Astrocyte (in vitro differentiated cells and primary cell): ENCODE measurements at regions not wholly inside any gene's neighbourhood (a gene's known extent, or its start where the extent isn't known, plus 50 kb on each side); places are given as distances from the start of the nearest gene placed in this dataset.
A peak's percentile ranks its signal among the peaks of the same experiment; 100 is the strongest.

Source experiments
- DNase-seq: peaks from one replicate; pipeline ENCODE4 v3.0.0-alpha.2; 2010; ENCODE audit warnings: low read depth
- FAIRE-seq: peaks from 2 replicates; lab custom pipeline; 2011; peaks lifted over from hg19 to GRCh38; lab: Jason Lieb, UNC
- H2AFZ ChIP-seq: 2 replicates; pipeline ENCODE4 v1.6.0; 2012; ENCODE audit warnings: low read depth, low read length, inconsistent platforms
- H3K27ac ChIP-seq: 2 replicates; pipeline ENCODE4 v1.5.1; 2011; ENCODE audit warnings: low read depth, low read length, inconsistent platforms
- H3K27me3 ChIP-seq: 2 replicates; pipeline ENCODE4 v1.6.0; 2011; ENCODE audit warnings: low read length, inconsistent platforms; ENCODE audit not compliant: insufficient read depth
- H3K36me3 ChIP-seq: 2 replicates; pipeline ENCODE4 v1.5.1; 2011; ENCODE audit warnings: low read length, inconsistent platforms; ENCODE audit not compliant: insufficient read depth
- H3K4me1 ChIP-seq: 2 replicates; pipeline ENCODE4 v1.5.1; 2011; ENCODE audit warnings: low read length, inconsistent platforms; ENCODE audit not compliant: insufficient read depth
- H3K4me2 ChIP-seq: 2 replicates; pipeline ENCODE4 v1.6.0; 2012; ENCODE audit warnings: low read length, inconsistent platforms
- H3K4me3 ChIP-seq: 2 replicates; pipeline ENCODE4 v1.5.1; 2011; ENCODE audit warnings: low read depth, mild to moderate bottlenecking, low read length, inconsistent platforms; ENCODE audit not compliant: insufficient read depth
- H3K79me2 ChIP-seq: 2 replicates; pipeline ENCODE4 v1.6.0; 2012; ENCODE audit warnings: mild to moderate bottlenecking, low read length, inconsistent platforms; ENCODE audit not compliant: insufficient read depth
- H3K9ac ChIP-seq: 2 replicates; pipeline ENCODE4 v1.6.0; 2012; ENCODE audit warnings: mild to moderate bottlenecking, low read length, inconsistent platforms
- H3K9me3 ChIP-seq: 2 replicates; pipeline ENCODE4 v1.5.1; 2012; ENCODE audit warnings: low read depth, mild to moderate bottlenecking, low read length, inconsistent platforms; ENCODE audit not compliant: insufficient read depth
- H4K20me1 ChIP-seq: 2 replicates; pipeline ENCODE4 v1.6.0; 2012; ENCODE audit warnings: low read length, inconsistent platforms; ENCODE audit not compliant: insufficient read depth
- H3K27ac Mint-ChIP-seq: one replicate; pipeline ENCODE4 v1.8.0; 2021; ENCODE audit warnings: mild to moderate bottlenecking, mixed read lengths; ENCODE audit not compliant: unreplicated experiment
- H3K27me3 Mint-ChIP-seq: one replicate; pipeline ENCODE4 v1.8.0; 2021; ENCODE audit warnings: low read depth, mixed read lengths; ENCODE audit not compliant: unreplicated experiment
- H3K36me3 Mint-ChIP-seq: one replicate; pipeline ENCODE4 v1.8.0; 2021; ENCODE audit warnings: low read depth, mixed read lengths; ENCODE audit not compliant: unreplicated experiment
- H3K4me1 Mint-ChIP-seq: one replicate; pipeline ENCODE4 v1.8.0; 2021; ENCODE audit warnings: low read depth, mixed read lengths; ENCODE audit not compliant: unreplicated experiment
- H3K4me3 Mint-ChIP-seq: one replicate; pipeline ENCODE4 v1.8.0; 2021; ENCODE audit warnings: mild to moderate bottlenecking, moderate library complexity, mixed read lengths; ENCODE audit not compliant: unreplicated experiment
- H3K9me3 Mint-ChIP-seq: one replicate; pipeline ENCODE4 v1.8.0; 2021; ENCODE audit warnings: mild to moderate bottlenecking, mixed read lengths; ENCODE audit not compliant: unreplicated experiment
- EZH2 ChIP-seq: IDR thresholded peaks from 2 replicates; pipeline ENCODE4 v1.6.1; 2012; ENCODE audit warnings: mild to moderate bottlenecking, low read length, inconsistent platforms; ENCODE audit not compliant: insufficient read depth
- TF ChIP-seq, protein P1 (sequence below): IDR thresholded peaks from 2 replicates; pipeline ENCODE4 v1.5.1; 2011; ENCODE audit warnings: low read depth, mild to moderate bottlenecking, inconsistent platforms, low read length, moderate library complexity; ENCODE audit not compliant: insufficient read depth

DNA sequence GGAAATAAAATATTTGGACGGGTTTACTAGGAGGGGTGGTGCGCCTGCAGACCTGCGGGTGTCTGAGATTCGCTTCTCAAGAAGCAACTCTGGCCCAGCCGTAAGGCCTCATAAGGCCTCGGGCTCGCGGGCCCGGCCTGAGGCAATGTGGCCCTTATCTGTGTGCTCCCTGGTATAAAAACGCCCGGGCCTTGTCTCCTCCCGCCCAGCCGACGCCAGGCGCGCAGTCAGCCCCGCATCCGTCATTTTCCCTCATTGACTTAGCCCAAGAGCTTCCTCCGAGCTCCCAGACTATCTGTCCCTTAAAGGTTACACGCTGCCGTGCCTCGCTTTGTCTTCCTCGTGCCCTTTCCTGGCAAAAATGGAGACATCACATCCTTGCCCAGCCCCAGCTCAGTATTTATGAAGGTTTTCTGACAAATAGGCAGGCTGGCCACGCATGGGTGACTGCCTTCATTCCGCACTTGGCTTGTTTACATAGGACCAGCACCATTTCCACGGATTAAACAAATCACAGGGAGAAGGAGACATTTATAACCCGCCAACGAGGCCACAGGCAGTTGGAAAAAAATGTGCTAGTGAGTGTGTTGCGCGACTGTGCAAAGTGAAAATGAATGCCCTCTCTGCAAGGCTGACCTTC is 74.5 kb upstream of the TBCA start:
- Histone ChIP-seq H3K4me1 (peaks cover 12% of the 10 kb centered on the region), H3K79me2 (no peaks in the 10 kb centered on the region), H3K27ac (no peak overlapping the region), H2AFZ (peak overlapping the region; percentile 98), H3K4me2 (peak overlapping the region; percentile 92), H3K36me3 (no peaks in the 10 kb centered on the region), H3K27me3 (peaks cover 11% of the 10 kb centered on the region), H3K4me3 (peak overlapping the region; percentile 65), H4K20me1 (no peaks in the 10 kb centered on the region), H3K9me3 (no peaks in the 10 kb centered on the region), H3K9ac (no peak overlapping the region)
- DNase-seq, result no peak
- Mint-ChIP-seq H3K36me3 (peaks cover 2% of the 10 kb centered on the region), H3K4me3 (peak overlapping the region; percentile 83), H3K9me3 (peaks cover 8% of the 10 kb centered on the region), H3K27ac (peak overlapping the region; percentile 81), H3K27me3 (peaks cover 34% of the 10 kb centered on the region), H3K4me1 (peaks cover 27% of the 10 kb centered on the region)
- no peak for TF ChIP-seq EZH2
- TF ChIP-seq, protein P1, sequence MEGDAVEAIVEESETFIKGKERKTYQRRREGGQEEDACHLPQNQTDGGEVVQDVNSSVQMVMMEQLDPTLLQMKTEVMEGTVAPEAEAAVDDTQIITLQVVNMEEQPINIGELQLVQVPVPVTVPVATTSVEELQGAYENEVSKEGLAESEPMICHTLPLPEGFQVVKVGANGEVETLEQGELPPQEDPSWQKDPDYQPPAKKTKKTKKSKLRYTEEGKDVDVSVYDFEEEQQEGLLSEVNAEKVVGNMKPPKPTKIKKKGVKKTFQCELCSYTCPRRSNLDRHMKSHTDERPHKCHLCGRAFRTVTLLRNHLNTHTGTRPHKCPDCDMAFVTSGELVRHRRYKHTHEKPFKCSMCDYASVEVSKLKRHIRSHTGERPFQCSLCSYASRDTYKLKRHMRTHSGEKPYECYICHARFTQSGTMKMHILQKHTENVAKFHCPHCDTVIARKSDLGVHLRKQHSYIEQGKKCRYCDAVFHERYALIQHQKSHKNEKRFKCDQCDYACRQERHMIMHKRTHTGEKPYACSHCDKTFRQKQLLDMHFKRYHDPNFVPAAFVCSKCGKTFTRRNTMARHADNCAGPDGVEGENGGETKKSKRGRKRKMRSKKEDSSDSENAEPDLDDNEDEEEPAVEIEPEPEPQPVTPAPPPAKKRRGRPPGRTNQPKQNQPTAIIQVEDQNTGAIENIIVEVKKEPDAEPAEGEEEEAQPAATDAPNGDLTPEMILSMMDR, result no peak
- FAIRE-seq, result no peak

DNA sequence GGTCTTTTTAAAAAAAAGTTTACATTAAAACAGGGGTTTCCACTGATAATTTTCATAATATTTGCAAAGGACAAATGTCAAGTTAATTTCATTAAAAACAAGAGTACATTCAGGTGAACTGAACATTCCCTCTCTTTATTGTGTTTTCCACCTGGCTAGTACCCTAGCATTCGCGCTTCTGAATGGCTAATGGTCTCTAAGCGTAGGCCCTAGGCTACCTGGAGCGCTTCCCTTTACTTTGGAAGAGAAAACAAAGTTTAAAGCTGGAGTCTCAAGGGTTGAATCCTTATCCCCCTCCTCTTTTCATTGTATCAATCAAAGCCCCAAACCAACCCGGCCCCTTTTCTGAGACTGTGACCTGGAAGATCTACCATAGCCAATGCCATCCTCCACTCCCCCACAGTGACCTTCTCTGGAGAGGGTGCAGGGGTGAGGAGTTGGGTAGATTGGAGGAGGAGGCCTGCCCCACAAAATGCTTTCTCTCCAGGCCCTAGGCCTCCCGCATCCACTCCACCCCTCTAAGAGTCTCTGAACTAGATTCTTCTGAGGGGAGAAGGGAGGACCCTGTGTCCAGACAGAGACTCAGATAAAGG is 73.3 kb upstream of the TBCA start:
- peaks cover 8% of the 10 kb centered on the region for H3K9me3 Mint-ChIP-seq
- H3K27me3 Mint-ChIP-seq, result peaks cover 41% of the 10 kb centered on the region
- Histone ChIP-seq H4K20me1 (no peaks in the 10 kb centered on the region), H3K27ac (no peak overlapping the region), H3K79me2 (no peaks in the 10 kb centered on the region), H3K9ac (no peak overlapping the region), H3K27me3 (peaks cover 11% of the 10 kb centered on the region), H2AFZ (no peak overlapping the region), H3K4me2 (no peak overlapping the region), H3K4me3 (no peak overlapping the region), H3K36me3 (no peaks in the 10 kb centered on the region), H3K4me1 (peaks cover 19% of the 10 kb centered on the region), H3K9me3 (no peaks in the 10 kb centered on the region)
- peaks cover 2% of the 10 kb centered on the region for H3K36me3 Mint-ChIP-seq
- peaks cover 23% of the 10 kb centered on the region for H3K4me1 Mint-ChIP-seq
- no peak for TF ChIP-seq EZH2
- TF ChIP-seq, protein P1, result no peak
- DNase-seq (no peak), FAIRE-seq (no peak)
- H3K27ac Mint-ChIP-seq, result no peak overlapping the region
- no peak overlapping the region for H3K4me3 Mint-ChIP-seq

DNA sequence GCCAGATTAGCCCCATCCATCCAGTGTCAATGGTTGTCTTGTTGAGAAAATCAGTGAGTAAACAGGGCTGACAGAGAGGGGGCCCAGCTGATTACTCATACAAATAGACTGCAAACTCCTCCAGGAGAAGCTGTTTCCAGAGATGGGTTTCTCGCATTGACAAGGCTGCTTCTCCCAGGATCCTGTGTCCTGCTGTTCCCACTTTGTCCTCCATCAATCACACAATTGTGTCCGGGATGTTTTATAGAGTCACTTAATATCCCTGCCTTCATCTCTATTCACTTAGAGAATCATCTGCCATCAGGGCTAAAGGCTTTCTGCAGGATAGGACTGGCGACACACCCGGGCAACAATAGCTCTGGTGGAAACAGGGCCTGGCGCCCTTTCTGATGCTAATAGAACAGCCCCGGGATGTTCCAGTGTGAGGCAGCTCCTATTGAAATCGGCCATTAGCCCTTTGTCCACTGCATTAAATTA is 71.7 kb upstream of the TBCA start:
- Histone ChIP-seq H3K9ac (no peak overlapping the region), H3K27ac (no peak overlapping the region), H3K79me2 (no peaks in the 10 kb centered on the region), H3K27me3 (peaks cover 9% of the 10 kb centered on the region), H3K36me3 (no peaks in the 10 kb centered on the region), H3K9me3 (no peaks in the 10 kb centered on the region), H4K20me1 (no peaks in the 10 kb centered on the region), H3K4me3 (no peak overlapping the region), H3K4me1 (peaks cover 21% of the 10 kb centered on the region), H3K4me2 (no peak overlapping the region), H2AFZ (peak overlapping the region; percentile 2)
- TF ChIP-seq, protein P1, result no peak
- TF ChIP-seq EZH2, result no peak
- Mint-ChIP-seq H3K27me3 (peaks cover 48% of the 10 kb centered on the region), H3K9me3 (peaks cover 8% of the 10 kb centered on the region), H3K27ac (no peak overlapping the region), H3K36me3 (peaks cover 2% of the 10 kb centered on the region), H3K4me1 (peaks cover 15% of the 10 kb centered on the region), H3K4me3 (no peak overlapping the region)
- DNase-seq (no peak), FAIRE-seq (no peak)
